Dendritic cell treated with granulocyte-macrophage colony-stimulating factor and Interleukin-4, amounts not matched to agents 40 ng/mL and 50 ng/mL, for 4 days (primary cell): ENCODE measurements at regions not wholly inside any gene's neighbourhood (a gene's known extent, or its start where the extent isn't known, plus 50 kb on each side); places are given as distances from the start of the nearest gene placed in this dataset.

ENCODE experiments used
- H3K27ac Mint-ChIP-seq: one replicate; pipeline ENCODE4 v1.8.0; 2022; ENCODE audit warnings: mild to moderate bottlenecking, mixed read lengths
- H3K27me3 Mint-ChIP-seq: one replicate; pipeline ENCODE4 v1.8.0; 2022; ENCODE audit warnings: mild to moderate bottlenecking, mixed read lengths
- H3K36me3 Mint-ChIP-seq: one replicate; pipeline ENCODE4 v1.8.0; 2022; ENCODE audit warnings: low read depth, mixed read lengths
- H3K4me1 Mint-ChIP-seq: one replicate; pipeline ENCODE4 v1.8.0; 2022; ENCODE audit warnings: low read depth, mixed read lengths
- H3K4me3 Mint-ChIP-seq: one replicate; pipeline ENCODE4 v1.8.0; 2022; ENCODE audit warnings: mild to moderate bottlenecking, moderate library complexity, mixed read lengths
- H3K9me3 Mint-ChIP-seq: one replicate; pipeline ENCODE4 v1.8.0; 2022; ENCODE audit warnings: mixed read lengths
- intact Hi-C: fragments of 100-400 bp; cut with micrococcal nuclease; formaldehyde crosslinking; loops from one replicate; pipeline ENCODE4 v1.15.0; 2022

DNA sequence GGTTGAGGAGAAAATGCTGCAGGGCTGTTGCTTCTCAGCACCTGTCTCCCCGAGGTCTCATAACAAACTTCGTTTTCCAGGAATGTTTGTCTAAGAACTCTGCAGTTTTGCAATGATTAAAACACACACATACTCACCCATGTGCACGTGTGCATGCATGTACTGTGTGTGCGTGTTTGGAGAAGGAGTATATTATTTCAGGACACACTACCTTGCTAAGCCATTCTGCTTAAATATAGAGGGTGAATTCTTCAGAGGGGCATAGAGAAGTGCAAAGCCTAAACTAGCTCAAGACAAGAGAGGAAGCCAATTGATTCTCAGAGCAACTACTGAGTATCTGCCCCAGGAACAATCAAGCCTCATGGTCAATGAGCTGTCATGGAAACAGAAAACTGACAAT is 298.4 kb upstream of the MGMT start:
- H3K4me1 Mint-ChIP-seq = no peaks in the 10 kb centered on the region
- intact Hi-C loops = no loop called here
- H3K4me3 Mint-ChIP-seq = no peak overlapping the region
- H3K36me3 Mint-ChIP-seq = no peaks in the 10 kb centered on the region
- no peaks in the 10 kb centered on the region for H3K9me3 Mint-ChIP-seq
- no peaks in the 10 kb centered on the region for H3K27me3 Mint-ChIP-seq
- no peak overlapping the region for H3K27ac Mint-ChIP-seq

DNA sequence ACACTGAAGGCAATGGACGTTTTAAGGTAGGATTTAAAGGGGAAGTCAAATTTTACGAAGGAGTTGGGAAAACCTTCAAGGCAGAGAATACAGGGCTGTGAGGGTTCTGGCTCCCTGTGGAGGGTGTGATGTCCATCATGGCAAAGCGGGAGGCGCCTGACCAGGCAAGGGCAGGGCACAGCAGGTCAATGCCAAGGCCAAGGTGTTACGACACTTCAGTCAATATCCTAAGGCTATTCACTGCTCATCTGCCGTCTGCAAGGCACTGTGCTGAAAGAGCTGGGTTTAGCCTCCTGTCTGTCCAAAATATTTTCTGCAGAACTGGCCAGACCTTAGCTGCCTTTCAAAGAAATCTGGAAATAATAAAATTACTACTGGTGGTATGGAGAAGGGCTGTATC is 297.9 kb upstream of the MGMT start:
- Mint-ChIP-seq H3K9me3 (no peaks in the 10 kb centered on the region), H3K4me1 (no peaks in the 10 kb centered on the region), H3K36me3 (no peaks in the 10 kb centered on the region), H3K27ac (no peak overlapping the region), H3K27me3 (no peaks in the 10 kb centered on the region), H3K4me3 (no peak overlapping the region)
- intact Hi-C loops = no loop called here

DNA sequence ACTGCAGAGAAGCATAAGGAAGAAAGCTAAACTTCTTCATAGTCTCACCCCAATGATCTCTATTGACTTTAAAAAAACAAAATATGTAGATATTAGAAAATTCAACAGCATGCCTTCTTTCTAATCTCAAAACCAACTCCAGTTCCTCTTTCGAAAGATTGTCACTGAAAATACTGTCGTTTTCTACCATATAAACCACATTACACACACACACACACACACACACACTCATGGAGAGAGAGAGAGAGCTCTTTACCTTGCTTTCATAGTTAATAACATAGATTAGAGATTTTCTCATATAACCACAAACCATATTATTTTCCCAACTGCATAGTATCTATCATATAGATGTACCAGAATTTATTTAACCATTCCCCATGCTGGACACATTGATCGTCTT is 296.2 kb upstream of the MGMT start:
- Mint-ChIP-seq H3K27me3 (no peaks in the 10 kb centered on the region), H3K36me3 (no peaks in the 10 kb centered on the region), H3K27ac (no peak overlapping the region), H3K4me1 (no peaks in the 10 kb centered on the region), H3K4me3 (no peak overlapping the region), H3K9me3 (no peaks in the 10 kb centered on the region)
- intact Hi-C loops = no loop called here

GRCh38 chr10:129171812-129172211 is 295.2 kb upstream of the MGMT start:
- Mint-ChIP-seq H3K4me3 (no peak overlapping the region), H3K4me1 (no peaks in the 10 kb centered on the region), H3K9me3 (no peaks in the 10 kb centered on the region), H3K36me3 (no peaks in the 10 kb centered on the region), H3K27me3 (no peaks in the 10 kb centered on the region), H3K27ac (no peak overlapping the region)
- intact Hi-C loops = no loop called here

DNA sequence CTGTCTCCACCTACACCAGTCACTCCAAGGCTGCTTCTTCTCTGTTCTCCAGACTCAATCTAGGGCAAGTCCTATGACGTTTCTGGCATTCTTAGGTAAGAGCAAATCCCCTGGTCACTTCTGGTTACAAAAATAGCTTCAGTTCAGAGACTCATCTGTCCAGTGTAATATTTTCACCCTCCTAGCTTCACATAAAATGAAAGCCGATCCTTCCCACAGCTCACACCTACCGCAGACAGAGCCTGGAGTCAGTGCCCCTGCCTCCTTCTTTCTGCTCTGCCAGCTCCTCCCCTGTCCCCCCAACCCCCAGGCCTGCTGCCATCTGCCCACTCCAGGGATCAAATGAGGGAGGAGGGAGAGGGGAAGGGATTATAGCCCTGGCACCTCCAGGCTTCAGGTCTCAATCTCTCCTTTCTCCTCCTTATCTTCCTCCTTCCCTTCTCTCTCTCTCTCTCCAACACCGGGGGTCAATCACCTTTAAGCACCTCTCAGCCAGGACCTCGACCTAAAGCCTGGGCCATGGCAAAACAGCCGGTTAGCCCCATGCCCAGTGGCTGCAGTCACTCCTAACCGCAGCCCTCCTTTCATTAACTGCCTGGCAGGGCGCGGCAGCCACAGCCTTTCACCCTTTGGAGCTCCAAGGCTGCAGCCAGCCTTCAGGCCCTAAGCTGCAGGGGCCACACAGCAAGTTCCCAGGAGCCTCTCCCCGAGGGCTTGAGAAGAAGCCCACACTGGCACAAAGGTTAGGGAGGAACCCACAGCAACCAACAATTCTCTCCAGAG is 292.6 kb upstream of the MGMT start:
- H3K27ac Mint-ChIP-seq = no peak overlapping the region
- H3K27me3 Mint-ChIP-seq = no peaks in the 10 kb centered on the region
- H3K4me1 Mint-ChIP-seq = no peaks in the 10 kb centered on the region
- H3K36me3 Mint-ChIP-seq = no peaks in the 10 kb centered on the region
- intact Hi-C loops = no loop called here
- H3K9me3 Mint-ChIP-seq = no peaks in the 10 kb centered on the region
- no peak overlapping the region for H3K4me3 Mint-ChIP-seq

DNA sequence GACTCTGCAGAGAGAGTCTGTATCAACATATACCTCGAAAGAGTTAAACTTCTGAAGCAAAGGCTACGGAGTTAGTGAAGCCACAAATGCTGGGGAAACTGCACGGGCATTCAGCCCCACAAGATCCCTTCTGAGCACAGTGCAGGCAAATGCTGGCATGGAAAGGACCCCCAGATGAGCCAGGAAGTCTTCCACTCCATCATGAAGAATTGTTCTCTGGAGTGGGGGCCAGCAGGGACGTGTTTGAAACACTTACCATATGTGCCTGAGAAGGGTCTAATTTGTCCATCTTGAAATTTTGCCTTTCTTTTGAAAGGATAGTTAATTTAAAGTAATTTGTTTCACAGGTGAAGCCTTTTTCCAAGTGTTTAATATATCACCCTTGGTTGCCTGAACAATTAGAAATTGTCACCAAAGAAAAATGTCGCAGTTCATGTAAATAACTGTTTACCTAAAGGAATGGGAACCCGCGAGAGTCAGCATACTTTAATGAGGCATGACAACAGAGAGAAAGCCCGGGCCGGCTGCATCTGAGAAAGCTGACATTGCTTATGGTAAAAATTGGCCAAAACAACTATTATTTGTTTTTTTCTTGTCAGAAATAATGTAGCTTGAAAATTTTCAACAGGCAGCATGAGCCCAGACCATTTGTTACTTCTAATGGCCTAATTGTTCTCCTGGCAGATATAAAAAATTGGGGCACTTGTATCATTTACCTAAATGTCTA is 287.6 kb upstream of the MGMT start:
- H3K27ac Mint-ChIP-seq = no peak overlapping the region
- no peak overlapping the region for H3K4me3 Mint-ChIP-seq
- intact Hi-C loops = no loop called here
- H3K27me3 Mint-ChIP-seq = no peaks in the 10 kb centered on the region
- H3K9me3 Mint-ChIP-seq = no peaks in the 10 kb centered on the region
- no peaks in the 10 kb centered on the region for H3K36me3 Mint-ChIP-seq
- no peaks in the 10 kb centered on the region for H3K4me1 Mint-ChIP-seq

- H3K9me3 Mint-ChIP-seq = no peaks in the 10 kb centered on the region
- H3K27me3 Mint-ChIP-seq = no peaks in the 10 kb centered on the region
- no peaks in the 10 kb centered on the region for H3K36me3 Mint-ChIP-seq
- intact Hi-C loops = no loop called here
- H3K4me3 Mint-ChIP-seq = no peak overlapping the region
- H3K27ac Mint-ChIP-seq = no peak overlapping the region
- no peaks in the 10 kb centered on the region for H3K4me1 Mint-ChIP-seq
These were observed 286.9 kb upstream of the MGMT start for GRCh38 chr10:129179972-129180678.

GRCh38 chr10:129184196-129184595 is 282.8 kb upstream of the MGMT start:
- Mint-ChIP-seq H3K4me3 (no peak overlapping the region), H3K4me1 (no peaks in the 10 kb centered on the region), H3K9me3 (peaks cover 20% of the 10 kb centered on the region), H3K27ac (no peak overlapping the region), H3K27me3 (no peaks in the 10 kb centered on the region), H3K36me3 (no peaks in the 10 kb centered on the region)
- intact Hi-C loops = no loop called here

DNA sequence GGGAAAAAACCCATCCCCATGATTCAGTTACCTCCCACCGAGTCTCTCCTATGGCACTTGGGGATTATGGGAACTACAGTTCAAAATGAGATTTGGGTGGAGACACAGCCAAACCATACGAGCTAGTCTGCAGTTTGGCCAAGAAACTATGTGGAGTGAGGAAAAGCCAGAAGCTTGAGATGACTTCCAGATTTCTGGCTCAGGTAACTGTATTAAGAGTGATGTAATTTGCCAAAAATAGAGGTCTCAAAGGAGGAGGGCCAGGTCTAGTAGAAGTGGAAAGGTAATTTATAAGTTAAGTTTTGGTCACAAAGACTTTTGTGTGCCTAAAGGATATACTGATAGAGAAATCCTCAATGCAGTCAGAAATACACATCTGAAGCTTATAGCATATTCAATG is 279.7 kb upstream of the MGMT start:
- Mint-ChIP-seq H3K36me3 (no peaks in the 10 kb centered on the region), H3K27me3 (peaks cover 7% of the 10 kb centered on the region), H3K27ac (no peak overlapping the region), H3K9me3 (peaks cover 20% of the 10 kb centered on the region), H3K4me3 (no peak overlapping the region), H3K4me1 (no peaks in the 10 kb centered on the region)
- intact Hi-C loops = no loop called here

GRCh38 chr10:129191797-129192196 is 275.2 kb upstream of the MGMT start:
- Mint-ChIP-seq H3K4me1 (no peaks in the 10 kb centered on the region), H3K9me3 (peaks cover 13% of the 10 kb centered on the region), H3K36me3 (no peaks in the 10 kb centered on the region), H3K4me3 (no peak overlapping the region), H3K27ac (no peak overlapping the region), H3K27me3 (peaks cover 16% of the 10 kb centered on the region)
- intact Hi-C loops = no loop called here

- H3K4me3 Mint-ChIP-seq = no peak overlapping the region
These were observed 274.5 kb upstream of the MGMT start for GRCh38 chr10:129192344-129193128.

GRCh38 chr10:129193148-129193547 is 273.9 kb upstream of the MGMT start:
- intact Hi-C loops = no loop called here
- Mint-ChIP-seq H3K36me3 (no peaks in the 10 kb centered on the region), H3K4me1 (no peaks in the 10 kb centered on the region), H3K27me3 (peaks cover 16% of the 10 kb centered on the region), H3K27ac (no peak overlapping the region), H3K9me3 (no peaks in the 10 kb centered on the region), H3K4me3 (no peak overlapping the region)

More at GRCh38 chr10:129192344-129193128, 274.5 kb upstream of the MGMT start:
- intact Hi-C loops = no loop called here
- no peak overlapping the region for H3K27ac Mint-ChIP-seq
- no peaks in the 10 kb centered on the region for H3K4me1 Mint-ChIP-seq
- H3K27me3 Mint-ChIP-seq = peaks cover 16% of the 10 kb centered on the region
- no peaks in the 10 kb centered on the region for H3K36me3 Mint-ChIP-seq
- H3K9me3 Mint-ChIP-seq = peaks cover 6% of the 10 kb centered on the region

- Mint-ChIP-seq H3K4me3 (no peak overlapping the region), H3K27me3 (peaks cover 16% of the 10 kb centered on the region), H3K27ac (no peak overlapping the region), H3K36me3 (no peaks in the 10 kb centered on the region), H3K4me1 (no peaks in the 10 kb centered on the region), H3K9me3 (no peaks in the 10 kb centered on the region)
- intact Hi-C loops = no loop called here
These were observed 272.7 kb upstream of the MGMT start for GRCh38 chr10:129194181-129194870.
